ENCODE measurements at regions not wholly inside any gene's neighbourhood (a gene's known extent, or its start where the extent isn't known, plus 50 kb on each side); places are given as distances from the start of the nearest gene placed in this dataset.

- no peak for TF ChIP-seq EZH2 (IDR thresholded peaks at IDR 0.05; ENCODE audit: borderline replicate concordance, low read length)
- TF ChIP-seq CTCF (IDR thresholded peaks at IDR 0.05; ENCODE audit: low read length) = no peak
Measured at GRCh38 chrX:45846328-45846727, 645.7 kb upstream of the DIPK2B start.

Measured in OCI-LY1 (cell line).